HCT116 (cell line): ENCODE measurements at regions not wholly inside any gene's neighbourhood (a gene's known extent, or its start where the extent isn't known, plus 50 kb on each side); places are given as distances from the start of the nearest gene placed in this dataset.

Experiments
- ATAC-seq: fragments of 200-7000 bp; cut with Tn5 transposase; 2 replicates; pipeline ENCODE4 v1.9.1; 2020; ENCODE audit warnings: mild to moderate bottlenecking, moderate library complexity
- BruUV-seq: library from RNA; stranded (reverse); fragments of 400-500 nt; replicated peaks from 2 replicates; lab custom pipeline; 2021; lab: Mats Ljungman, UMichigan
- CTCF ChIA-PET: fragments of 300-600 bp; sonication (Branson Sonifier 250); formaldehyde crosslinking; loops from one replicate; lab custom pipeline; 2021; ENCODE audit warnings: antibody characterized with exemption; lab: Charles Lee
- POLR2A ChIA-PET: fragments of 300-600, 350-600 bp; sonication (Branson Sonifier 250); formaldehyde crosslinking; loops from one replicate; lab custom pipeline; 2021; ENCODE audit warnings: antibody characterized with exemption; lab: Charles Lee
- RAD21 ChIA-PET, 2 experiments: fragments of 300-600 bp; sonication (Branson Sonifier 250); formaldehyde crosslinking; loops; one replicate each; lab custom pipeline; 2023; ENCODE audit warnings: low total read pairs in 2 of 2; ENCODE audit not compliant: uncharacterized antibody in 2 of 2, unreplicated experiment in 2 of 2, low non-redundant PET in 1 of 2; lab: Charles Lee
- DNase-seq: peaks from one replicate; pipeline ENCODE4 v3.0.0-alpha.2; 2010; ENCODE audit warnings: low read depth, low spot score
- H2AFZ ChIP-seq: fragments of 200-600 bp; shearing (Covaris generic), sonication (generic); 2 replicates; pipeline ENCODE4 v1.6.1; 2017; ENCODE audit warnings: low read depth, mixed run types, mixed read lengths, antibody characterized with exemption, low read length; ENCODE audit not compliant: poor library complexity, severe bottlenecking
- H3K27ac ChIP-seq: 2 replicates; pipeline ENCODE4 v1.5.1; 2012; ENCODE audit warnings: low read depth, low read length
- H3K27me3 ChIP-seq: fragments of 200-600 bp; sonication (generic); 2 replicates; pipeline ENCODE4 v1.6.1; 2016; ENCODE audit warnings: mixed run types, low read length, mixed read lengths; ENCODE audit not compliant: insufficient read depth
- H3K36me3 ChIP-seq, 2 experiments: fragments of 200-500 bp in 1 of 2; fragments of 200-600 bp in 1 of 2; sonication (Bioruptor generic) in 1 of 2; sonication (generic) in 1 of 2; 2 replicates each; pipeline versions ENCODE4 v1.5.1 to v1.6.1; 2014 to 2016; ENCODE audit warnings: low read length in 2 of 2, inconsistent platforms in 1 of 2, mixed read lengths in 1 of 2, mixed run types in 1 of 2; ENCODE audit not compliant: insufficient read depth in 2 of 2, control insufficient read depth in 1 of 2
- H3K4me1 ChIP-seq, 2 experiments: fragments of 200-600 bp in 1 of 2; sonication (generic) in 1 of 2; 2 replicates each; pipeline versions ENCODE4 v1.5.1 to v1.6.1; 2012 to 2017; ENCODE audit warnings: low read length in 2 of 2, inconsistent platforms in 1 of 2, mild to moderate bottlenecking in 1 of 2, mixed read lengths in 1 of 2, mixed run types in 1 of 2, moderate library complexity in 1 of 2; ENCODE audit not compliant: insufficient read depth in 2 of 2, control insufficient read depth in 1 of 2
- H3K4me2 ChIP-seq: fragments of 200-600 bp; sonication (generic); 2 replicates; pipeline ENCODE4 v1.6.1; 2017; ENCODE audit warnings: mixed run types, low read length, mixed read lengths
- H3K4me3 ChIP-seq, 2 experiments: fragments of 200-600 bp in 1 of 2; sonication (generic) in 1 of 2; replicated peaks in 1 of 2; 2 replicates each; pipeline ENCODE4 v1.5.1; 2011 to 2016; ENCODE audit warnings: low read length in 2 of 2, control low read depth in 1 of 2, low read depth in 1 of 2, mild to moderate bottlenecking in 1 of 2, mixed read lengths in 1 of 2, mixed run types in 1 of 2
- H3K79me2 ChIP-seq: fragments of 200-600 bp; sonication (generic); 2 replicates; pipeline ENCODE4 v1.6.1; 2017; ENCODE audit warnings: mild to moderate bottlenecking, mixed run types, low read length, moderate library complexity, mixed read lengths; ENCODE audit not compliant: insufficient read depth
- H3K9ac ChIP-seq: fragments of 200-600 bp; sonication (generic); 2 replicates; pipeline ENCODE4 v1.6.1; 2016; ENCODE audit warnings: low read length, mixed read lengths
- H3K9me2 ChIP-seq: fragments of 200-600 bp; sonication (generic), shearing (Covaris generic); 2 replicates; pipeline ENCODE4 v1.6.1; 2017; ENCODE audit warnings: mixed run types, mild to moderate bottlenecking, moderate library complexity; ENCODE audit not compliant: insufficient read depth
- H3K9me3 ChIP-seq, 2 experiments: fragments of 200-500 bp in 1 of 2; fragments of 200-600 bp in 1 of 2; sonication (Bioruptor generic) in 1 of 2; sonication (generic) in 1 of 2; 2 replicates each; pipeline ENCODE4 v1.6.1; 2014 to 2017; ENCODE audit warnings: low read length in 2 of 2, mixed read lengths in 2 of 2, inconsistent platforms in 1 of 2, low read depth in 1 of 2, mild to moderate bottlenecking in 1 of 2, mixed run types in 1 of 2, moderate library complexity in 1 of 2; ENCODE audit not compliant: control insufficient read depth in 1 of 2, insufficient read depth in 1 of 2
- H4K20me1 ChIP-seq: fragments of 200-600 bp; sonication (generic), shearing (Covaris generic); 2 replicates; pipeline ENCODE4 v1.6.1; 2017; ENCODE audit warnings: mixed run types, mild to moderate bottlenecking, moderate library complexity; ENCODE audit not compliant: insufficient read depth
- ATF3 ChIP-seq: IDR thresholded peaks from 2 replicates; pipeline ENCODE4 v1.6.1; 2012
- CBX3 ChIP-seq: IDR thresholded peaks from 2 replicates; pipeline ENCODE4 v1.6.1; 2012; ENCODE audit warnings: low read depth
- CEBPB ChIP-seq: IDR thresholded peaks from 2 replicates; pipeline ENCODE4 v1.6.1; 2012; ENCODE audit warnings: low read depth
- CTCF ChIP-seq, 3 experiments: fragments of 200-600 bp in 1 of 3; sonication (generic) in 1 of 3; IDR thresholded peaks in 2 of 3; conservative IDR thresholded peaks in 1 of 3; 2 replicates each; pipeline ENCODE4 v1.5.1; 2012 to 2017; ENCODE audit warnings: low read depth in 2 of 3, low read length in 2 of 3, antibody characterized with exemption in 1 of 3, borderline replicate concordance in 1 of 3, control low read depth in 1 of 3, mild to moderate bottlenecking in 1 of 3, mixed read lengths in 1 of 3, mixed run types in 1 of 3, moderate library complexity in 1 of 3; ENCODE audit not compliant: insufficient read depth in 1 of 3
- JUND ChIP-seq: IDR thresholded peaks from 2 replicates; pipeline ENCODE4 v1.6.1; 2012
- POLR2A ChIP-seq: IDR thresholded peaks from 2 replicates; pipeline ENCODE4 v1.7.0; 2011; ENCODE audit warnings: borderline replicate concordance; ENCODE audit not compliant: insufficient read depth, insufficient read length; ENCODE audit errors: extremely low read depth
- POLR2AphosphoS5 ChIP-seq: IDR thresholded peaks from 2 replicates; pipeline ENCODE4 v1.6.1; 2011; ENCODE audit warnings: mild to moderate bottlenecking, low read depth, low read length, moderate library complexity
- REST ChIP-seq: IDR thresholded peaks from 2 replicates; pipeline ENCODE4 v1.6.1; 2012; ENCODE audit warnings: low read depth
- SRF ChIP-seq: IDR thresholded peaks from 2 replicates; pipeline ENCODE4 v1.6.1; 2012; ENCODE audit warnings: low read depth
- ZFX ChIP-seq: fragments of 450-650 bp; IDR thresholded peaks from 2 replicates; pipeline ENCODE4 v1.6.1; 2017
- intact Hi-C: fragments of 100-400 bp; cut with micrococcal nuclease; formaldehyde crosslinking; loops from 2 replicates; pipeline ENCODE4 v1.10.0; 2022

GRCh38 chr11:116545912-116546311, 226.9 kb downstream of the BUD13 start:
- ChIA-PET CTCF (no interaction called here), POLR2A (no interaction called here)
- no TSS peak for BruUV-seq

More at GRCh38 chr11:116545912-116546311, 226.9 kb downstream of the BUD13 start:
- Histone ChIP-seq H2AFZ (no peak overlapping the region), H3K4me2 (no peak overlapping the region), H3K9me3 (no peaks in the 10 kb centered on the region), H3K79me2 (no peaks in the 10 kb centered on the region), H3K4me3 (no peak overlapping the region), H4K20me1 (no peaks in the 10 kb centered on the region), H3K27ac (no peak overlapping the region), H3K9me2 (no peaks in the 10 kb centered on the region), H3K9ac (no peak overlapping the region), H3K27me3 (peaks cover 59% of the 10 kb centered on the region), H3K4me1 (no peaks in the 10 kb centered on the region), H3K36me3 (no peaks in the 10 kb centered on the region)
- intact Hi-C loops = no loop called here
- no peak for TF ChIP-seq ATF3
- TF ChIP-seq REST = no peak
- no peak for TF ChIP-seq POLR2AphosphoS5
- TF ChIP-seq CTCF (IDR thresholded peaks at IDR 0.05 in 2 of 3, conservative IDR thresholded peaks at IDR 0.05 in 1 of 3; ENCODE audit: borderline replicate concordance in 1 of 3, insufficient read depth in 1 of 3, low read depth in 2 of 3, low read length in 2 of 3) = no peak
- no peak for TF ChIP-seq SRF
- no peak for TF ChIP-seq CEBPB
- no peak for TF ChIP-seq CBX3
- TF ChIP-seq JUND = no peak
- no peak for TF ChIP-seq ZFX
- TF ChIP-seq POLR2A = no peak
- DNase-seq (no peak), ATAC-seq (no peak)
- RAD21 ChIA-PET = no interaction called here
